ENCODE measurements at regions not wholly inside any gene's neighbourhood (a gene's known extent, or its start where the extent isn't known, plus 50 kb on each side); places are given as distances from the start of the nearest gene placed in this dataset.
A peak's percentile ranks its signal among the peaks of the same experiment; 100 is the strongest.
"Not testable (repeated sequence)": the region's sequence is repeated elsewhere in the genome, so short reads cannot be mapped to it uniquely, and the experiment has no call there.

DNA sequence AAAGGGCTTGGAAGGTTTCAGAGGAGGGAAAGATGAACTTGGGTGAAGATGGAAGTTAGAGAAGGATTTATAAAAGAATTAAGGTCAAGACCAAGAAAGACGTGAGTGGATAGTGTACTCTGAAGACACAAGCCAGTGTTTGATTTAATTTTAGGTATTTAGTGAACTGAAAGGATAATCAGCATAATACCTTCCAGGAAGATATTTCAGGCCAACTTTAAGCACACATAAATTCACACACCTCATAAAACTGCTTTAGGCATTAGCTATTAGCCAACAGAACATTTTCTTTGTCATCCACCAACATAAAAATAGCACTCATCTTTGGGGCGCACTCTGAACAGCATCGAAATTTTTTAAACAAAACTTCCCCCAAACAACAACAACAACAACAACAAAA is 71.7 kb upstream of the CSNK1A1L start:
- DNase-seq (ENCODE audit: insufficient read length, low spot score, missing footprints): no peak
- TF ChIP-seq, protein P1, sequence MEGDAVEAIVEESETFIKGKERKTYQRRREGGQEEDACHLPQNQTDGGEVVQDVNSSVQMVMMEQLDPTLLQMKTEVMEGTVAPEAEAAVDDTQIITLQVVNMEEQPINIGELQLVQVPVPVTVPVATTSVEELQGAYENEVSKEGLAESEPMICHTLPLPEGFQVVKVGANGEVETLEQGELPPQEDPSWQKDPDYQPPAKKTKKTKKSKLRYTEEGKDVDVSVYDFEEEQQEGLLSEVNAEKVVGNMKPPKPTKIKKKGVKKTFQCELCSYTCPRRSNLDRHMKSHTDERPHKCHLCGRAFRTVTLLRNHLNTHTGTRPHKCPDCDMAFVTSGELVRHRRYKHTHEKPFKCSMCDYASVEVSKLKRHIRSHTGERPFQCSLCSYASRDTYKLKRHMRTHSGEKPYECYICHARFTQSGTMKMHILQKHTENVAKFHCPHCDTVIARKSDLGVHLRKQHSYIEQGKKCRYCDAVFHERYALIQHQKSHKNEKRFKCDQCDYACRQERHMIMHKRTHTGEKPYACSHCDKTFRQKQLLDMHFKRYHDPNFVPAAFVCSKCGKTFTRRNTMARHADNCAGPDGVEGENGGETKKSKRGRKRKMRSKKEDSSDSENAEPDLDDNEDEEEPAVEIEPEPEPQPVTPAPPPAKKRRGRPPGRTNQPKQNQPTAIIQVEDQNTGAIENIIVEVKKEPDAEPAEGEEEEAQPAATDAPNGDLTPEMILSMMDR (IDR thresholded peaks at IDR 0.05; ENCODE audit: extremely low read depth, low read depth, low read length): no peak
- no peaks in the 10 kb centered on the region for H3K27me3 ChIP-seq (ENCODE audit: insufficient read depth, low read length)
- H4K20me1 ChIP-seq (ENCODE audit: insufficient read depth, low read length): no peaks in the 10 kb centered on the region
- no peak overlapping the region for H3K27ac ChIP-seq (ENCODE audit: low read depth, low read length)
- H3K4me1 ChIP-seq (ENCODE audit: insufficient read depth, low read length): peaks cover 25% of the 10 kb centered on the region
- H3K36me3 ChIP-seq (ENCODE audit: insufficient read depth, low read length): no peaks in the 10 kb centered on the region
- no peak overlapping the region for H2AFZ ChIP-seq (ENCODE audit: low read length)
- H3K4me3 ChIP-seq (ENCODE audit: insufficient read depth, low read length): no peak overlapping the region
- no peaks in the 10 kb centered on the region for H3K9me3 ChIP-seq (ENCODE audit: low read depth, low read length)
- no peak overlapping the region for H3K4me2 ChIP-seq (ENCODE audit: insufficient read depth, low read length)
- no peaks in the 10 kb centered on the region for H3K79me2 ChIP-seq (ENCODE audit: insufficient read depth, low read length)

DNA sequence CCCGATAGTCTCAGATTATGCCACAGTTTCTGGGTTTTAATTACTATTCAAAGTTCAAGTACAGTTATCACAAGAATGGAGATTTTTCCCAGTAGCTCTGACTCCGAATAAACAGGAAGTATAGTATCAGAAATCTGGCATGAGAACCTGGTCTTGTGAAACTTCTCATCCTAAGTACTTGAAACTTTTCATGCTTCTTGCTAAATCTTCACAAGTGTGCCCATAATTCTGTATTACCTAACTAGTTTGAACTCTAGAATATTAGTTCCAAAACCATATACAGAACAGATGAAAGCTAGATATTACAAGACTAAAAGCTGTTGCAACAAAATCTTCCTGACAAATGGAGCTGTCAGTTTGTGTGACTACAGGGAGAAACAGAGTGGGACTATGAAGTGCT is 70.5 kb upstream of the CSNK1A1L start:
- H2AFZ ChIP-seq (ENCODE audit: low read length): peak overlapping the region; percentile 5
- H3K4me3 ChIP-seq (ENCODE audit: insufficient read depth, low read length): no peak overlapping the region
- TF ChIP-seq, protein P1 (IDR thresholded peaks at IDR 0.05; ENCODE audit: extremely low read depth, low read depth, low read length): no peak
- H3K36me3 ChIP-seq (ENCODE audit: insufficient read depth, low read length): no peaks in the 10 kb centered on the region
- H3K4me1 ChIP-seq (ENCODE audit: insufficient read depth, low read length): peaks cover 25% of the 10 kb centered on the region
- H3K27ac ChIP-seq (ENCODE audit: low read depth, low read length): peak overlapping the region; percentile 62
- DNase-seq (ENCODE audit: insufficient read length, low spot score, missing footprints): no peak
- H4K20me1 ChIP-seq (ENCODE audit: insufficient read depth, low read length): no peaks in the 10 kb centered on the region
- H3K79me2 ChIP-seq (ENCODE audit: insufficient read depth, low read length): no peaks in the 10 kb centered on the region
- H3K4me2 ChIP-seq (ENCODE audit: insufficient read depth, low read length): peak overlapping the region; percentile 3
- H3K27me3 ChIP-seq (ENCODE audit: insufficient read depth, low read length): no peaks in the 10 kb centered on the region
- no peaks in the 10 kb centered on the region for H3K9me3 ChIP-seq (ENCODE audit: low read depth, low read length)

DNA sequence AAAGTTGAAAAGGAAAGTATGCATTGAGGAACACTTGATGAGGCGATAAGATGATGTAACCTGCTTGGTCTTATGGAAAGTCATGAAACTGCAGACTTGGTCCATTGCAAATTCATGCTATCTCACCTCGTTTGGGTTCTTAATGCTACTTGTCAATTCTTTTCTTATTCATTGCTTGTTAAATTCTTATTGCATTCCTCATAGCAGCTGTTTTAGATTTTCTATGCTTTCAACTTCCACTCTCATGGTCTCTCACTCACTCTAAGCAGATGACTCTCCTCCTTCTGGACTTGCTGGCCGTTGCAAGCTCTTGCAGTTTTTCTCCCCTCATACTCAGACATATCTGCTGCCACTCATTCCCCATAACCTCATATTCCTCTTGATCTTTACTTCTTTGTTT is 67.8 kb upstream of the CSNK1A1L start:
- Histone ChIP-seq H3K4me2 (ENCODE audit: insufficient read depth, low read length) (peak overlapping the region; percentile 8), H3K36me3 (ENCODE audit: insufficient read depth, low read length) (no peaks in the 10 kb centered on the region), H3K9me3 (ENCODE audit: low read depth, low read length) (no peaks in the 10 kb centered on the region), H2AFZ (ENCODE audit: low read length) (peak overlapping the region; percentile 34), H3K79me2 (ENCODE audit: insufficient read depth, low read length) (no peaks in the 10 kb centered on the region), H4K20me1 (ENCODE audit: insufficient read depth, low read length) (no peaks in the 10 kb centered on the region), H3K27me3 (ENCODE audit: insufficient read depth, low read length) (no peaks in the 10 kb centered on the region), H3K4me1 (ENCODE audit: insufficient read depth, low read length) (peaks cover 31% of the 10 kb centered on the region), H3K4me3 (ENCODE audit: insufficient read depth, low read length) (no peak overlapping the region), H3K27ac (ENCODE audit: low read depth, low read length) (peak overlapping the region; percentile 61)
- TF ChIP-seq, protein P1 (IDR thresholded peaks at IDR 0.05; ENCODE audit: extremely low read depth, low read depth, low read length): peak; percentile 12
- no peak for DNase-seq (ENCODE audit: insufficient read length, low spot score, missing footprints)

DNA sequence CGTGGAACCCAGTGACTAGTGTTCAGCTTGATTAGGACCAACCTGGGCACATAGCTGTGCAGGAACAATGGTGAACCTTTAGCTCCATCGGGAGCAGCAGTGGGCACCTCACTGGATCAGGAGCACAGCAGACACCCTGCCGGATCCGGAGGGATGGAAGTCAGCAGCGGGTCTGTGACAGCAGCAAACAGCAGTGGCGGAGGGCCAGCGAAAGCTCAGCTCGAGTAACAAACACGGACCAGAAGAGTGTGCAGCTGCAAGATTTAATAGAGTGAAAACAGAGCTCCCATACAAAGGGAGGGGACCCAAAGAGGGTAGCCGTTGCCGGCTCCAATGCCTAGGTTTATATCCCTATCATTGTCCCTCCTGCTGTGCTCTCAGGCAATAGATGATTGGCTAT is 66.8 kb upstream of the CSNK1A1L start:
- H3K4me2 ChIP-seq (ENCODE audit: insufficient read depth, low read length); H2AFZ ChIP-seq (ENCODE audit: low read length); H4K20me1 ChIP-seq (ENCODE audit: insufficient read depth, low read length); DNase-seq (ENCODE audit: insufficient read length, low spot score, missing footprints); H3K9me3 ChIP-seq (ENCODE audit: low read depth, low read length); H3K27ac ChIP-seq (ENCODE audit: low read depth, low read length); H3K4me3 ChIP-seq (ENCODE audit: insufficient read depth, low read length); H3K36me3 ChIP-seq (ENCODE audit: insufficient read depth, low read length); H3K27me3 ChIP-seq (ENCODE audit: insufficient read depth, low read length); H3K79me2 ChIP-seq (ENCODE audit: insufficient read depth, low read length): not testable (repeated sequence)
- peaks cover 31% of the 10 kb centered on the region for H3K4me1 ChIP-seq (ENCODE audit: insufficient read depth, low read length)

Measured in osteoblast (primary cell).